Omental fat pad (tissue), 3 donors: ENCODE measurements at regions not wholly inside any gene's neighbourhood (a gene's known extent, or its start where the extent isn't known, plus 50 kb on each side); places are given as distances from the start of the nearest gene placed in this dataset.
"Not testable (repeated sequence)": the region's sequence is repeated elsewhere in the genome, so short reads cannot be mapped to it uniquely, and the experiment has no call there.

Experiments used
- ATAC-seq: fragments of 150-250 bp; one replicate; pipeline ENCODE4 v1.9.1; 2016; ENCODE audit warnings: mild to moderate bottlenecking, moderate library complexity; ENCODE audit not compliant: low FRiP score
- DNase-seq: peaks from one replicate; pipeline ENCODE4 v3.0.0-alpha.2; 2019; ENCODE audit warnings: low spot score
- TF ChIP-seq, protein P1 (sequence below), 3 donors: fragments of 450-650 bp; IDR thresholded peaks; one replicate each; pipeline ENCODE4 v1.5.1; 2016 to 2017; ENCODE audit warnings: antibody characterized with exemption in 3 of 3, mild to moderate bottlenecking in 3 of 3, moderate library complexity in 2 of 3

DNA sequence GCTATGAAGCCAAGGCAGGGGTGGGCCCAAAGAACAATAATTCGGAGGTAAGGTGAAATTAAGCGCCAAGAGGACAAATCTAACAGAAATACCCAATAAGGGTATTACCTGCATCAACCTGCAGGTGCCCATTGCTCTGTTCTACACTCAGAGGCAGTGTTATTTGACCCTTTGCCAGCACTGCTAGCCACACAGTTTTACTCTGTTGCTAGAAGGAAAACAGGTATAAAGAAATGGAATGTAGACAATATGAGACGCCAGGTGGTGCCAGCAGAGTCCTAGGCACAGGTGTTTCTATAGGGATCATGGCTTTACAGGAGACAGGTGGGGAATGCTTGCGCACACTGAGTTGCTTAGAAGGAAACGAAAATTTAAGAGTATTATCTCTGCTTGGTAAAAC is 201.3 kb downstream of the HTR1A start:
- no peak for ATAC-seq
- TF ChIP-seq, protein P1, sequence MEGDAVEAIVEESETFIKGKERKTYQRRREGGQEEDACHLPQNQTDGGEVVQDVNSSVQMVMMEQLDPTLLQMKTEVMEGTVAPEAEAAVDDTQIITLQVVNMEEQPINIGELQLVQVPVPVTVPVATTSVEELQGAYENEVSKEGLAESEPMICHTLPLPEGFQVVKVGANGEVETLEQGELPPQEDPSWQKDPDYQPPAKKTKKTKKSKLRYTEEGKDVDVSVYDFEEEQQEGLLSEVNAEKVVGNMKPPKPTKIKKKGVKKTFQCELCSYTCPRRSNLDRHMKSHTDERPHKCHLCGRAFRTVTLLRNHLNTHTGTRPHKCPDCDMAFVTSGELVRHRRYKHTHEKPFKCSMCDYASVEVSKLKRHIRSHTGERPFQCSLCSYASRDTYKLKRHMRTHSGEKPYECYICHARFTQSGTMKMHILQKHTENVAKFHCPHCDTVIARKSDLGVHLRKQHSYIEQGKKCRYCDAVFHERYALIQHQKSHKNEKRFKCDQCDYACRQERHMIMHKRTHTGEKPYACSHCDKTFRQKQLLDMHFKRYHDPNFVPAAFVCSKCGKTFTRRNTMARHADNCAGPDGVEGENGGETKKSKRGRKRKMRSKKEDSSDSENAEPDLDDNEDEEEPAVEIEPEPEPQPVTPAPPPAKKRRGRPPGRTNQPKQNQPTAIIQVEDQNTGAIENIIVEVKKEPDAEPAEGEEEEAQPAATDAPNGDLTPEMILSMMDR (IDR thresholded peaks at IDR 0.05): no peak
- no peak for DNase-seq

DNA sequence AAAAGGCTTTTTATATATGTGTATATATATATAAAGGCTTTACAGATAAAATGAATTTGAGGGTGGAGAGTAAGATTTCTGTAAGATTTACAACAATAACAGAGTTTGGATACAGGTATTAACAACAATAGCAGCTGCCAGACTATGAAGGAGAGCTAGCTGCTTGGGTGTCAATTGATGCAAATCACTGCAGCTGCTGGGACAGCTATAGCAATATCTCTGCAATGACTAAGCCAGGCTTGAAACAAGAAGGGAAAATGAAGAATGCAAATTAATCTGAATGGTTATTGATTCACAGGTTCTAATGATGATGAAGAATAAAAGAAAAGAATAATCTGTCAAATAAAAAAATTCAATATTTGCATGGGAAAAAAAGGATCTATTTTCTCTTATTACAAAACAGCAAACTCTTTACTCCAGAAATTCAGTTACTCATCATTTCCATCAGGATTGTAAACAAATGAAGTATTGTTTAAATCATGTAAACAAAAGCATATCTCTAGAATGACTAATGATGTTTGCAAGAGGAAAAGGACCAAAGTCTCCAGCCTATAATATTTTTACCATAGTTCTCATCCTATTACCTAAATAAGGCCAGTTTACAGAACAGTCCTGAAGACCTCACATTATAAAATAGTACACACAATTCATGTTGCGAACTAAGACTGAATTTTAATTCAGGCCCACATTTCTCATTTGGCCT is 219.0 kb downstream of the HTR1A start:
- TF ChIP-seq, protein P1 (IDR thresholded peaks at IDR 0.05): no peak
- DNase-seq (no peak), ATAC-seq (no peak)

DNA sequence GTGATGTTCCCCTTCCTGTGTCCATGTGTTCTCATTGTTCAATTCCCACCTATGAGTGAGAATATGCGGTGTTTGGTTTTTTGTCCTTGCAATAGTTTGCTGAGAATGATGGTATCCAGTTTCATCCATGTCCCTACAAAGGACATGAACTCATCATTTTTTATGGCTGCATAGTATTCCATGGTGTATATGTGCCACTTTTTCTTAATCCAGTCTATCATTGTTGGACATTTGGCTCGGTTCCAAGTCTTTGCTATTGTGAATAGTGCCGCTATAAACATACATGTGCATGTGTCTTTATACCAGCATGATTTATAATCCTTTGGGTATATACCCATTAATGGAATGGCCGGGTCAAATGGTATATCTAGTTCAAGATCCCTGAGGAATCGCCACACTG is 229.4 kb downstream of the HTR1A start:
- not testable (repeated sequence) for ATAC-seq, DNase-seq

DNA sequence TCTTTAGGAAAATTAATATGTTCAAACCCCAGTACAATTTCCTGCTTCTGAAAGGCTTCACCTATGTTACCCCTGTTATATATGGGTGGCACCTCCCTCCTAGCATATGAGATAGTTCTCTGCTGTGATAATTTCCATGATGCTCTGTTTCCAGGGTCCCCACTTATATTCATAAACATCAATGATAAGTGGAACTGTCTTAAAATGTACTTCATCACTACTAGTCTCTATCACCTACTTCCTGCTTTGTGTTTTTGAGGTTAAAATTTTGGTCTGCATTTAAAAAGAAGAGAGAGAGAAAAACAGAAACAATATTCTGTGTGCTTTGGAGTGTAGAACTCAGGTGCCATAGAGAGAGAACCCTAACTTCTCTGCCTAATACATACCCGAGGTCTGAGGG is 234.7 kb downstream of the HTR1A start:
- TF ChIP-seq, protein P1 (IDR thresholded peaks at IDR 0.05): no peak
- ATAC-seq (no peak), DNase-seq (no peak)

DNA sequence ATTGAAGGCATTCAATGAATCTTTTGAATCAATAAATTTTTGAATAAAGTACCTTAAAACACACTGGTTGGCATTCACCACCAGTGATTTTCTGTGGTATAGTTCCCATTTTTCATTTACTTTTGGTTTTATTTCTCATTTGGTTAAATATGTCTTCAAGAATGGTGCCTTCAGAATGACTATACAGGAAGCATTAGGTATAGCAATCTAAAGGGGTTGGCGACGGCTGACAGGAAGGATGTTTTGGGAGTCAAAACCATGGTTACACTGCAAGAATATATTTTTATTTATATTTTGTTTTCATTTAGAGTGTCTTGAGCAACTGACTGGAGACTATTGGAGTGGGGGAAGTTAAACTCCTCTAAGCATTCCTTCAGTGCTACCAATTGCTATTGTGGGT is 235.7 kb downstream of the HTR1A start:
- DNase-seq (no peak), ATAC-seq (no peak)
- TF ChIP-seq, protein P1 (IDR thresholded peaks at IDR 0.05): no peak

DNA sequence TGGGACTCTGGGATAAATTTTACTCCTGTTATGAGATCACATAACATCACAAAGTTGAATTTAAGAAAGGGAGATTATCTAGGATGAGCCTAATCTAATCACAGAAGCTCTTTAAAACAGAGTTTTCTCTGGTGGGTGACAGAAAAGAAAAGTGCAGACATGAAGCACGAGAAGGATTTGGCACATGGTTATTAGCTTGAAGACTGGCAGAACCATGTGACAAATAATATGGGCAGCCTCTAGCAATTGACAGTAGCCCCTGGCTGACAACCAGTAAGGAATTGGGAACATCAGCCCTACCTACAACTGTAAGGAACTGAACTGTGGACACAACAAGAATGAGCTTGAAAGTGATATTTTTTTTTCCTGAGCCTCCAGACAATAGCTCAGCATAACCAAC is 243.1 kb downstream of the HTR1A start:
- ATAC-seq (no peak), DNase-seq (no peak)
- TF ChIP-seq, protein P1 (IDR thresholded peaks at IDR 0.05): no peak

DNA sequence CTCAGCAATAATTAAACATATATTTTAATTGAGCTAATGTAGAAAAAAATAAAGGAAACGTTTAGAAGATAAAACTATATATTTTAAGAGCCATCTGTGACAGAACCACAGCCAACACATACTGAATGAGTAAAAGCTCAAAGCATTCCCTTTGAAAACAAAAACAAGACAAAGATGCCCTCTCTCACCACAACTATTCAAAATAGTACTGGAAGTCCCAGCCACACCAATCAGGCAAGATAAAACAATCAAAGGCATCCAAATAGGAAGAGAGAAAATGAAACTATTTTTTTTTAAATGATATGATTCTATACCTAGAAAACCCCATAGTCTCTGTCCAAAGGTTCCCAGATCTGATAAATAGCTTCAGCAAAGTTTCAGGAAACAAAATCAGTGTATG is 262.0 kb downstream of the HTR1A start:
- ATAC-seq: no peak
- TF ChIP-seq, protein P1 (IDR thresholded peaks at IDR 0.05): no peak

More for the DNA sequence above, 262.0 kb downstream of the HTR1A start:
- DNase-seq: no peak
